ENCODE measurements at regions not wholly inside any gene's neighbourhood (a gene's known extent, or its start where the extent isn't known, plus 50 kb on each side); places are given as distances from the start of the nearest gene placed in this dataset.
"Not testable (repeated sequence)": the region's sequence is repeated elsewhere in the genome, so short reads cannot be mapped to it uniquely, and the experiment has no call there.

DNA sequence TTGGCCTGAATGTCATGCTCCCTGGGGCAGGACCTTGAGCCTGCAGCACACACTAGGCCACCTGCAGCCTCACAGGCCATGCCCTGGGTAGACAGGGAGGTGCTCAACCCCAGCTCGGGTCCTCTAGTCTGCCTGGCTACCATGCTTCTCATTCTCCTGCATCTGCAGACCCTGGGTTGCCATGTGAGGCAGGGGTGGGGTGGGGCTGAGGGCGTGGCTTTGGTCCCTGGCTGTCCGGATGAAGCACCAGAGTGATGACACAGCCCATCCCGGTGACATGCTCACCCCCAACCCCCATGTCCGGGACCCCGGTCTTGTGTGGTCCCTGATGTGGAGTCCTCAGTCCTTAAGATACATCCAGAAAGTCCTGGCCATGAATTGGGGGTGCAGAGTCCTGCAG is 521.8 kb downstream of the GOLGA6L6 start:
- H2AFZ ChIP-seq; DNase-seq; BruUV-seq (replicated peaks); H3K9me3 ChIP-seq (ENCODE audit: insufficient read depth, low read depth); CTCF ChIA-PET; H3K27me3 ChIP-seq (ENCODE audit: insufficient read depth, low read depth); H3K79me2 ChIP-seq (ENCODE audit: low read depth); POLR2A ChIA-PET (ENCODE audit: unreplicated experiment); H3K4me1 ChIP-seq (replicated peaks; ENCODE audit: insufficient read depth); H3K36me3 ChIP-seq (ENCODE audit: low read depth); H3K4me2 ChIP-seq; H3F3A ChIP-seq (ENCODE audit: insufficient read depth, low read depth); H3K4me3 ChIP-seq; H3K27ac ChIP-seq; intact Hi-C loops (cut with micrococcal nuclease; ENCODE audit: unreplicated experiment); H4K20me1 ChIP-seq (ENCODE audit: insufficient read depth); H3K9me2 ChIP-seq (ENCODE audit: insufficient read depth): not testable (repeated sequence)

DNA sequence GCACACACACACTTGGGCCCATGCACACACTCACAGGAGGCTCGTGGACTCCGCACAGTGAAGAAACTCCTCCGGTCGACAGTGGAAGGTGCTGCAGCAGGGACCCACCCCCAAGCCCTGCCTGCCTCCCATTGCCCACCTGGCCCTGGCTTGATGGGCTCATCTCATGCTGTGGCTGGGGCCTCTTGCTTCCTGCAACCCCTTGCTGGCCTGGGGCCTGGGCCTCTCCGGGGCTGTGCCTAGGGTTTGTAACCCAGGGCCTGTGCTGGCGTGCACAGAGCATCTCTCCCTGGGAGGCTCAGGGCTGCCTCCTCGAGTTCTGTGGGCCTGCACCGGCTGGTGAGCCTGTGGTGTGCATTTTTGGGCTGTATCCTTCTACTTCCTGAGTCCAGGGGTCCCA is 524.0 kb downstream of the GOLGA6L6 start:
- H3K27me3 ChIP-seq (ENCODE audit: insufficient read depth, low read depth); intact Hi-C loops (cut with micrococcal nuclease; ENCODE audit: unreplicated experiment); H2AFZ ChIP-seq; BruUV-seq (replicated peaks); DNase-seq; H3K4me1 ChIP-seq (replicated peaks; ENCODE audit: insufficient read depth); POLR2A ChIA-PET (ENCODE audit: unreplicated experiment); H4K20me1 ChIP-seq (ENCODE audit: insufficient read depth); H3K9me3 ChIP-seq (ENCODE audit: insufficient read depth, low read depth); H3K4me2 ChIP-seq; CTCF ChIA-PET; H3K36me3 ChIP-seq (ENCODE audit: low read depth); H3K9me2 ChIP-seq (ENCODE audit: insufficient read depth); H3K79me2 ChIP-seq (ENCODE audit: low read depth); H3F3A ChIP-seq (ENCODE audit: insufficient read depth, low read depth); H3K27ac ChIP-seq; H3K4me3 ChIP-seq: not testable (repeated sequence)

- H3K9me3 ChIP-seq (ENCODE audit: insufficient read depth, low read depth); H4K20me1 ChIP-seq (ENCODE audit: insufficient read depth); intact Hi-C loops (cut with micrococcal nuclease; ENCODE audit: unreplicated experiment); H3K4me1 ChIP-seq (replicated peaks; ENCODE audit: insufficient read depth); H3K36me3 ChIP-seq (ENCODE audit: low read depth); POLR2A ChIA-PET (ENCODE audit: unreplicated experiment); H2AFZ ChIP-seq; H3K9me2 ChIP-seq (ENCODE audit: insufficient read depth); H3K4me2 ChIP-seq; H3K27me3 ChIP-seq (ENCODE audit: insufficient read depth, low read depth); H3K27ac ChIP-seq; H3K4me3 ChIP-seq; H3F3A ChIP-seq (ENCODE audit: insufficient read depth, low read depth); H3K79me2 ChIP-seq (ENCODE audit: low read depth); CTCF ChIA-PET; BruUV-seq (replicated peaks); DNase-seq: not testable (repeated sequence)
Measured at GRCh38 chr15:20016941-20017340, 524.7 kb downstream of the GOLGA6L6 start.

DNA sequence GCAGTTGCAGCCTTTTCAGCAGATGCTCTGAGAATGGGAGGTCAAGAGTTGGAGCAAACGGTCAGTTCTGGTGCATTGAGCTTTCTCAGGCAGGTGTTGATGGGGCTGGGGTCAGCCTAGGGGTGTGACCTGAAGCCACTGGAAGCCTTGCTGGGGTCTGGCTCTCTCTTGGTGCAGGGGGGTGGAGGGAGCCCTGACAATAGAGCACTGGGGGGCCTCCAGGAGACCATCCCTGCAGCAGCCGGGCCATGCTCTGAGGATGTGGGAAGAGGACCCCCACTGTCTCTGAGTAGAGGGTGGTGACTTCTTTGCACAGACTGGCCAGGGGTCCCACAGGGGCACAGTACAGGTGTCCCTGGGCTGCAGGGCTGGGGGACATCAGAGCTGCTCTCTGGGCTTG is 528.8 kb downstream of the GOLGA6L6 start:
- H3K27me3 ChIP-seq (ENCODE audit: insufficient read depth, low read depth); H3K79me2 ChIP-seq (ENCODE audit: low read depth); H3K36me3 ChIP-seq (ENCODE audit: low read depth); BruUV-seq (replicated peaks); H3K4me1 ChIP-seq (replicated peaks; ENCODE audit: insufficient read depth); H3K27ac ChIP-seq; H2AFZ ChIP-seq; H3K9me2 ChIP-seq (ENCODE audit: insufficient read depth); H3K4me2 ChIP-seq; H3K4me3 ChIP-seq; H3F3A ChIP-seq (ENCODE audit: insufficient read depth, low read depth); POLR2A ChIA-PET (ENCODE audit: unreplicated experiment); intact Hi-C loops (cut with micrococcal nuclease; ENCODE audit: unreplicated experiment); DNase-seq; H4K20me1 ChIP-seq (ENCODE audit: insufficient read depth); CTCF ChIA-PET; H3K9me3 ChIP-seq (ENCODE audit: insufficient read depth, low read depth): not testable (repeated sequence)

GRCh38 chr15:20010759-20011158 is 530.8 kb downstream of the GOLGA6L6 start:
- H3K4me3 ChIP-seq; H2AFZ ChIP-seq; H3K27ac ChIP-seq; DNase-seq; H3K36me3 ChIP-seq (ENCODE audit: low read depth); BruUV-seq (replicated peaks); H4K20me1 ChIP-seq (ENCODE audit: insufficient read depth); H3K9me2 ChIP-seq (ENCODE audit: insufficient read depth); H3F3A ChIP-seq (ENCODE audit: insufficient read depth, low read depth); H3K79me2 ChIP-seq (ENCODE audit: low read depth); H3K27me3 ChIP-seq (ENCODE audit: insufficient read depth, low read depth); CTCF ChIA-PET; H3K4me1 ChIP-seq (replicated peaks; ENCODE audit: insufficient read depth); intact Hi-C loops (cut with micrococcal nuclease; ENCODE audit: unreplicated experiment); POLR2A ChIA-PET (ENCODE audit: unreplicated experiment); H3K4me2 ChIP-seq; H3K9me3 ChIP-seq (ENCODE audit: insufficient read depth, low read depth): not testable (repeated sequence)

- H3K4me2 ChIP-seq; POLR2A ChIA-PET (ENCODE audit: unreplicated experiment); H3K4me1 ChIP-seq (replicated peaks; ENCODE audit: insufficient read depth); H3K9me3 ChIP-seq (ENCODE audit: insufficient read depth, low read depth); H3K27me3 ChIP-seq (ENCODE audit: insufficient read depth, low read depth); BruUV-seq (replicated peaks); intact Hi-C loops (cut with micrococcal nuclease; ENCODE audit: unreplicated experiment); H3K4me3 ChIP-seq; H3K27ac ChIP-seq; CTCF ChIA-PET; DNase-seq; H3K79me2 ChIP-seq (ENCODE audit: low read depth); H2AFZ ChIP-seq; H3K9me2 ChIP-seq (ENCODE audit: insufficient read depth); H3K36me3 ChIP-seq (ENCODE audit: low read depth); H4K20me1 ChIP-seq (ENCODE audit: insufficient read depth); H3F3A ChIP-seq (ENCODE audit: insufficient read depth, low read depth): not testable (repeated sequence)
Measured at GRCh38 chr15:20009619-20010018, 532.0 kb downstream of the GOLGA6L6 start.

- H3K36me3 ChIP-seq (ENCODE audit: low read depth); H4K20me1 ChIP-seq (ENCODE audit: insufficient read depth); H3K4me3 ChIP-seq; CTCF ChIA-PET; BruUV-seq (replicated peaks); DNase-seq; H3K27me3 ChIP-seq (ENCODE audit: insufficient read depth, low read depth); H2AFZ ChIP-seq; POLR2A ChIA-PET (ENCODE audit: unreplicated experiment); H3K4me2 ChIP-seq; intact Hi-C loops (cut with micrococcal nuclease; ENCODE audit: unreplicated experiment); H3K4me1 ChIP-seq (replicated peaks; ENCODE audit: insufficient read depth); H3K9me3 ChIP-seq (ENCODE audit: insufficient read depth, low read depth); H3K79me2 ChIP-seq (ENCODE audit: low read depth); H3K27ac ChIP-seq; H3F3A ChIP-seq (ENCODE audit: insufficient read depth, low read depth); H3K9me2 ChIP-seq (ENCODE audit: insufficient read depth): not testable (repeated sequence)
Measured at GRCh38 chr15:20007338-20007737, 534.3 kb downstream of the GOLGA6L6 start.

DNA sequence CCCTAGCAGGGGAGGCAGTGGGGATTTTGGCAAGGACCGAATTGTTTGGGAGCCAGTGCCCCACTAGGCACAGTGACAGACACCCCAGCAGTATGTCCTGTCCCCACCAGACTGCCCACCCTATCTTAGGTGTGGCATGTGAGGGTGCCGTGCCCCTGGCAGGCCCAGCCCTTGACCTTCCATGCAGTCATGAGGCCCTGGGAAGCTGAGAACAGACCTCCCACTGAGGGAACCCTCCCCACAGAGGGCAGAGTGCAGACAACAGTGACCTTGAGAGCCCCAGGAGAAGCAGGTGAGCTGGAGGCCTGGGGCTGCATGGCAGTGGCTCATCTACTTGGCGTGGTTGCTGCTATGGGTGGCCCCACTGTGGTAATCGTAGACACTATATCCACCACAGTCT is 538.1 kb downstream of the GOLGA6L6 start:
- H3F3A ChIP-seq (ENCODE audit: insufficient read depth, low read depth); H3K9me2 ChIP-seq (ENCODE audit: insufficient read depth); intact Hi-C loops (cut with micrococcal nuclease; ENCODE audit: unreplicated experiment); H3K27me3 ChIP-seq (ENCODE audit: insufficient read depth, low read depth); H3K9me3 ChIP-seq (ENCODE audit: insufficient read depth, low read depth); H4K20me1 ChIP-seq (ENCODE audit: insufficient read depth); H3K27ac ChIP-seq; H2AFZ ChIP-seq; CTCF ChIA-PET; BruUV-seq (replicated peaks); H3K4me3 ChIP-seq; DNase-seq; POLR2A ChIA-PET (ENCODE audit: unreplicated experiment); H3K36me3 ChIP-seq (ENCODE audit: low read depth); H3K79me2 ChIP-seq (ENCODE audit: low read depth); H3K4me1 ChIP-seq (replicated peaks; ENCODE audit: insufficient read depth); H3K4me2 ChIP-seq: not testable (repeated sequence)
